ENCODE measurements at regions not wholly inside any gene's neighbourhood (a gene's known extent, or its start where the extent isn't known, plus 50 kb on each side); places are given as distances from the start of the nearest gene placed in this dataset.

- H3K27me3 ChIP-seq (replicated peaks): no peaks in the 10 kb centered on the region
- no peak overlapping the region for H3K27ac ChIP-seq
- DNase-seq (ENCODE audit: low read depth in 1 of 2, low spot score in 2 of 2): no peak
- no peaks in the 10 kb centered on the region for H3K36me3 ChIP-seq
- H3K4me1 ChIP-seq (replicated peaks): peaks cover 4% of the 10 kb centered on the region
- H3K4me3 ChIP-seq: no peak overlapping the region
- no peaks in the 10 kb centered on the region for H3K9me3 ChIP-seq (replicated peaks)
Observed at GRCh38 chr10:4546500-4546899, 279.5 kb upstream of the AKR1E2 start.

DNA sequence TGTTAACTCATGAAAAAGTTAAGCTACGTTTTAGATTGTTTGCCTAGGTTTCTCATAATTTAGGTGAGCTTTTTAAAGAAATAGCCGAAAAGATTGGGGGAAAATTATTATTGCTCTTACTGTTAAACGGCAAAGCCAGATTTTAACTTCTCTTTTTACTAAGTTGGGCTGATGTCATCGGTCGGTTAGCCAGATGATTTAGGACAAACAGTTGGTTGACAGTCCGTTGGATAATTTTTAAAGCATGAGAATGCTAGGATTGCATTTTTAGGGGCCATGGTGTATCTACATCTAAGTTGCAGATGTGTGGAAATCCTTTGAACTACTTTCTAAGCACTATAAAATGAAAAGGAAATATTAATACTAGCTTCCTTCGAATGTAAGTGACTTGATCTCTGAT lies 280.9 kb upstream of the AKR1E2 start:
- H3K27me3 ChIP-seq (replicated peaks): no peaks in the 10 kb centered on the region
- no peaks in the 10 kb centered on the region for H3K36me3 ChIP-seq
- H3K4me3 ChIP-seq: no peak overlapping the region
- no peak for DNase-seq (ENCODE audit: low read depth in 1 of 2, low spot score in 2 of 2)
- H3K27ac ChIP-seq: no peak overlapping the region
- H3K9me3 ChIP-seq (replicated peaks): no peaks in the 10 kb centered on the region
- peaks cover 11% of the 10 kb centered on the region for H3K4me1 ChIP-seq (replicated peaks)

DNA sequence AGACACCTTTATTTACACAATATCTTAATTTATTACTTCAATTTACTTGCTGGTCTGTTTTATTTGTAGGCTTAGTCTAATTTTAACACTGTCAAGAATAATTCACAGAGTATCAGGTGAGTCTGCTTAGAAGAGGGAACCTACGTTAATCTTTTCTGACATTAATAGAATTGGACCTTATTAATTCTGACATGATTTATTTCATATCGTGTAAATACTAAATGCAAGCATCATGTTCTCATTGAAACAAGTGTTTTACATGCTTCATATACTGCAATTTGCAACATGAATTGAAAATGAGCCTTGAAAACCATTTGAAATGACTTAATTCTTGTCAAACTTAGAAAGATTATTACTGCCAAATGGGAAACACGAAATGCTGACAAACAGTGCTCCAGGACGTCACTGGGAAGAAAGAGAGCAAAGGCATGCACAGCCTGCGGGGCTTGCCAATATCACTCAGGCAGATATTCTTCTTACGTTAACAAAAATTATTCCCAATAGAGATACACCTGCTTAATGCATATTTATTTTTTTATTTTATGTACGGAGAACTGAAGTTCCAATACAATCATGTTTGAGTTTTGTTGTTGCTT lies 282.0 kb upstream of the AKR1E2 start:
- Histone ChIP-seq H3K27ac (no peak overlapping the region), H3K4me1 (replicated peaks) (peaks cover 11% of the 10 kb centered on the region), H3K36me3 (no peaks in the 10 kb centered on the region), H3K4me3 (no peak overlapping the region), H3K9me3 (replicated peaks) (no peaks in the 10 kb centered on the region; the same call in 1 of the 2 replicates), H3K27me3 (replicated peaks) (no peaks in the 10 kb centered on the region)
- DNase-seq (ENCODE audit: low read depth in 1 of 2, low spot score in 2 of 2): no peak

- H3K4me1 ChIP-seq (replicated peaks): peaks cover 11% of the 10 kb centered on the region
- no peaks in the 10 kb centered on the region for H3K27me3 ChIP-seq (replicated peaks)
- H3K27ac ChIP-seq: peak overlapping the region; percentile 69
- no peak overlapping the region for H3K4me3 ChIP-seq
- DNase-seq (ENCODE audit: low read depth in 1 of 2, low spot score in 2 of 2): peak; percentile 51 to 67
- H3K9me3 ChIP-seq (replicated peaks): no peaks in the 10 kb centered on the region; the same call in 1 of the 2 replicates
- no peaks in the 10 kb centered on the region for H3K36me3 ChIP-seq
Observed at GRCh38 chr10:4541292-4541691, 284.7 kb upstream of the AKR1E2 start.

DNA sequence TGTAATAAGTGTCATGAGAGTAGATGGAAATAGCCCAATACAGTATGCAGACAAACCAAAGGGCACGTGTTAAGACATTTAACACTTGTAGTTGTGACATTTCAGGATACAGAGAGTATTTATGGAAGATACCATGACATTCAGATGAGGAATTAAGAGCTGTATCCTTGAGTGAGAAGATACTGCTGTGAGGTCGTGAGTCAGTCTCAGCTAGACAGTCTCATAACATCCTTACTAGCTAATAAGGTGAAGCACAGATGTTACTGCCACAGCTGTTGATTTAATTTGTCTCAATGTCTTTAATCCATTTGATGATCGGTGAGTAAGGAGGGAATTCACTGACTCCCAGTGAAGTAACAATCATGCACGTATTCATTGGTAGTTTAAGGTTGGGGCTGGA lies 288.0 kb upstream of the AKR1E2 start:
- Histone ChIP-seq H3K27ac (no peak overlapping the region), H3K36me3 (no peaks in the 10 kb centered on the region), H3K27me3 (replicated peaks) (no peaks in the 10 kb centered on the region), H3K9me3 (replicated peaks) (no peaks in the 10 kb centered on the region; the same call in 1 of the 2 replicates), H3K4me3 (no peak overlapping the region), H3K4me1 (replicated peaks) (peaks cover 11% of the 10 kb centered on the region)
- DNase-seq (ENCODE audit: low read depth in 1 of 2, low spot score in 2 of 2): no peak

DNA sequence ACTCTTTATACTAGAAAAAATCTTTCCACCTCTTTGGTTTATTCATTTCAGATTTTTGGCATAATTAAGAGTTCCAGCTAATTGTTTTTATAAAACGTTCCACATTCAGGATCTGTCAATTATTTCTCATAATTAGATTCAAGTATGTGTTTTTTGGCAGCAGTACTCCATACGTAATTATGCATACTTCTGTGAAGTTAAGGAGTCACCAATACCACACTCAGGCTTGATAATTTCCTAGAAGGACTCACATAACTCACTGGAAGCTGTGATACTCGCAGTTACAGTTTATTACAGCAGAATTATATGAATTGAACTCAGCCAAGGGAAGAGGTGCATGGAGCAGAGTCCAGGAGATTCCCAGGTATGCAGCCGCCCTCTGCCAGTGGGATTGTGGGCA lies 290.5 kb upstream of the AKR1E2 start:
- H3K4me1 ChIP-seq (replicated peaks): no peaks in the 10 kb centered on the region
- no peaks in the 10 kb centered on the region for H3K36me3 ChIP-seq
- H3K27ac ChIP-seq: no peak overlapping the region
- H3K4me3 ChIP-seq: no peak overlapping the region
- no peaks in the 10 kb centered on the region; the same call in 1 of the 2 replicates for H3K9me3 ChIP-seq (replicated peaks)
- H3K27me3 ChIP-seq (replicated peaks): no peaks in the 10 kb centered on the region
- no peak for DNase-seq (ENCODE audit: low read depth in 1 of 2, low spot score in 2 of 2)

GRCh38 chr10:4533621-4534020 lies 292.4 kb upstream of the AKR1E2 start:
- no peak for DNase-seq (ENCODE audit: low read depth in 1 of 2, low spot score in 2 of 2)
- Histone ChIP-seq H3K27ac (no peak overlapping the region), H3K4me1 (replicated peaks) (no peaks in the 10 kb centered on the region), H3K9me3 (replicated peaks) (no peaks in the 10 kb centered on the region; the same call in 1 of the 2 replicates), H3K36me3 (no peaks in the 10 kb centered on the region), H3K27me3 (replicated peaks) (no peaks in the 10 kb centered on the region), H3K4me3 (no peak overlapping the region)

DNA sequence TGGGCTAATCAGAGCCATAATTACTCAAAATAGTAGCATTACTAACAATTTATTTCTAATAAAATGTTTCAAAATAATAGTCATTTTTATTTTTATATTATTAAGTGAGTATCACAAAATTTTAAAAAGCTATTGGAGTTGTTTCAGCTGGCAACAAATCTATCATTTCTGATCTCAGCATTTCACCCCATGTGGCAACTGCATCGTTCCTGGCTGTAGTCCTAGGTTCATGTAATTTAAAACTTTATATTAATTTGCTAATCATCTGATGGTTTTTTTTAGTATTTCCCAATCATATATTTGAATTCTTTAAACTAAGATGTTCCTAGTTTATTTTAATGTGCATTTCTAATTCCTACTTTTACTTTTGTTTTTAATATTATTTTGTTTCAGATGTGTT lies 293.0 kb upstream of the AKR1E2 start:
- Histone ChIP-seq H3K9me3 (replicated peaks) (no peaks in the 10 kb centered on the region; the same call in 1 of the 2 replicates), H3K36me3 (no peaks in the 10 kb centered on the region), H3K27ac (no peak overlapping the region), H3K4me3 (no peak overlapping the region), H3K27me3 (replicated peaks) (no peaks in the 10 kb centered on the region), H3K4me1 (replicated peaks) (peaks cover 5% of the 10 kb centered on the region)
- DNase-seq (ENCODE audit: low read depth in 1 of 2, low spot score in 2 of 2): no peak

GRCh38 chr10:4532467-4532866 lies 293.5 kb upstream of the AKR1E2 start:
- Histone ChIP-seq H3K27ac (no peak overlapping the region), H3K4me3 (no peak overlapping the region), H3K36me3 (no peaks in the 10 kb centered on the region), H3K4me1 (replicated peaks) (peaks cover 10% of the 10 kb centered on the region), H3K27me3 (replicated peaks) (no peaks in the 10 kb centered on the region), H3K9me3 (replicated peaks) (no peaks in the 10 kb centered on the region)
- no peak for DNase-seq (ENCODE audit: low read depth in 1 of 2, low spot score in 2 of 2)

GRCh38 chr10:4532011-4532410 lies 294.0 kb upstream of the AKR1E2 start:
- Histone ChIP-seq H3K27ac (no peak overlapping the region), H3K36me3 (no peaks in the 10 kb centered on the region), H3K4me3 (no peak overlapping the region), H3K27me3 (replicated peaks) (no peaks in the 10 kb centered on the region), H3K4me1 (replicated peaks) (peaks cover 15% of the 10 kb centered on the region), H3K9me3 (replicated peaks) (no peaks in the 10 kb centered on the region)
- DNase-seq (ENCODE audit: low read depth in 1 of 2, low spot score in 2 of 2): no peak

DNA sequence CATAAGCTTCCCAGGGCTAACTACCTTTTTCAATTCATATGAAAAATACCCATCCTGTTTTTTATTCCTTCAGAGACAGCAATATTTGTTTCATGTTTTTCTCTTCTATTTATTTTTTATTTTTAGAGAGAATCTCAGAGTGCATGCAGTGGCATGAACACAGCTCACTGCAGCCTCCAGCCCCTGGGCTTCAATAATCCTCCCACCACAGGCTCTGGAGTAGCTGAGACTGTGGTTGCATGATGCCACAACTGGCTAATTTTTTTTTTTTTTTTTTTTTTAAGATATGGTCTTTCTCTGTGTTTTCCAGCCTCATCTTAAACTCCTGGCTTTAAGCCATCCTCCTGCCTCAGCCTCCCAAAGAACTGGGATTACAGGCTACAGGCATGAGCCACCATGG lies 296.7 kb upstream of the AKR1E2 start:
- H3K36me3 ChIP-seq: no peaks in the 10 kb centered on the region
- H3K4me1 ChIP-seq (replicated peaks): peaks cover 16% of the 10 kb centered on the region
- DNase-seq (ENCODE audit: low read depth in 1 of 2, low spot score in 2 of 2): no peak
- no peak overlapping the region for H3K27ac ChIP-seq
- no peaks in the 10 kb centered on the region for H3K9me3 ChIP-seq (replicated peaks)
- no peak overlapping the region for H3K4me3 ChIP-seq
- no peaks in the 10 kb centered on the region for H3K27me3 ChIP-seq (replicated peaks)

GRCh38 chr10:4527281-4527970 lies 298.6 kb upstream of the AKR1E2 start:
- H3K4me3 ChIP-seq: no peak overlapping the region
- no peaks in the 10 kb centered on the region for H3K27me3 ChIP-seq (replicated peaks)
- no peaks in the 10 kb centered on the region for H3K9me3 ChIP-seq (replicated peaks)
- H3K4me1 ChIP-seq (replicated peaks): peaks cover 16% of the 10 kb centered on the region
- H3K27ac ChIP-seq: peak overlapping the region; percentile 74
- no peaks in the 10 kb centered on the region for H3K36me3 ChIP-seq
- peak; percentile 71 to 92 for DNase-seq (ENCODE audit: low read depth in 1 of 2, low spot score in 2 of 2)

DNA sequence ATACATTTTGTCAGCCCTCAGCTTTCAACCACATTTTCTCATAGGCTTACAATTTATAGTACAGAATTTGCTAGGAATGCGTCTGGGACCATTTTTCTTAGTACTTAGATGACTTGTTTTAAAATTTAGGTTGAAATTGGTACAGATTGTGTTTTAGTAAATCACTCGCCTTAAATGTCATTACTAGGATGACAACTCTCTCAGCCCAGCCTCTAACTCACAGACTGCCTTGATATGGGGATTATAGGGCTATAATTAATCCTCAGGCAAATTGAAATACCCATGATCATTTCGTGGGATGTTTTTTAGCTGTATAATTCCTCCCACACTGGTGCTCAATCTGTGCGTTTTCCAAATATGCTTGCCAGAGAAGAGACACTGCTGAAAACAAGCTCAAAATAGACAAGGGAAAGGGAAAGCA lies 299.7 kb upstream of the AKR1E2 start:
- H3K27ac ChIP-seq: 0 out of 2 replicates have a peak overlapping the region, but pooled peaks have one; percentile 4
- H3K36me3 ChIP-seq: no peaks in the 10 kb centered on the region
- no peak overlapping the region for H3K4me3 ChIP-seq
- no peak for DNase-seq (ENCODE audit: low read depth in 1 of 2, low spot score in 2 of 2)
- peaks cover 16% of the 10 kb centered on the region for H3K4me1 ChIP-seq (replicated peaks)
- H3K27me3 ChIP-seq (replicated peaks): no peaks in the 10 kb centered on the region
- H3K9me3 ChIP-seq (replicated peaks): no peaks in the 10 kb centered on the region

- Histone ChIP-seq H3K27me3 (replicated peaks) (no peaks in the 10 kb centered on the region), H3K9me3 (replicated peaks) (no peaks in the 10 kb centered on the region), H3K4me3 (no peak overlapping the region), H3K36me3 (no peaks in the 10 kb centered on the region), H3K4me1 (replicated peaks) (peaks cover 16% of the 10 kb centered on the region), H3K27ac (no peak overlapping the region)
- no peak for DNase-seq (ENCODE audit: low read depth in 1 of 2, low spot score in 2 of 2)
Observed at GRCh38 chr10:4525103-4525502, 300.9 kb upstream of the AKR1E2 start.
